HG02885 (cell line): ENCODE measurements at regions not wholly inside any gene's neighbourhood (a gene's known extent, or its start where the extent isn't known, plus 50 kb on each side); places are given as distances from the start of the nearest gene placed in this dataset.

Source experiments
- ATAC-seq: cut with Tn5 transposase; IDR thresholded peaks from one replicate; pipeline ENCODE4 v1.9.1; 2021; ENCODE audit warnings: mild to moderate bottlenecking; ENCODE audit not compliant: unreplicated experiment, poor library complexity

DNA sequence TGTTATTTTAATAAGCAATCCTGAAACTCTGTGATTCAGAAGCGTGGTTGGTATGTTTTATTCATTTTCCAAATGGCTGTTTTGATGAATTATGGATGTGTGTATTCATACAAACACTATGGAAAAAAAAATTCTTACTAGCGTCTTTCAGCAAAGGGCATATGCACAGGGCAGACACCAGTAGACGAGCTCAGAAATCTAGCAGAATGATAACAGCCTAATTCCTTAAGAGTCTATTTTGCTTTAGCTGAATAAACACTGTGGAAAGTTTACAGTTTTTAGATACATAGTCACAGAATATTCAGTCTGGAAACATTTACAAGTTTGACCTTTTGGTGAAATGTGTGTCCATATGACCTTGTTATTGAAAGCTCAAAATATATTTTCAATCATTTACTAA, 418.8 kb upstream of the LUZP2 start:
- no peak for ATAC-seq

DNA sequence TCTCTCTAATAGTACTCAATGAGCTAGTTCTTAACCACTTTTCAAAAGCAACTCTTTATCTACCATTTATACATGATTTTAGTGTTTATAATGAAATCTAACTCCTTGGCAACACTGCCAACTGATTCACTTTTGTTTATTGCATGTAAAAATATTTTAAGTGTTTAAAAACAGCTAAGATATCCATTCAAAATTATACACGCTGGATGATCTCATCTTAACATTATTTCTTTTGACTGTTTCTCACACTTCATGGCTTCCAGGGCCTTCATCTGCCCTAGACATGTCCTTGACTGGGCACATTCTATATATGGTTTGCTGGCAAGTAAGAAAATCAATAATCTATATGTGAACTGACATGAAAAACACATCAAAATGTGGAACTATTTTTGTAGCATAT, 414.6 kb upstream of the LUZP2 start:
- no peak for ATAC-seq

DNA sequence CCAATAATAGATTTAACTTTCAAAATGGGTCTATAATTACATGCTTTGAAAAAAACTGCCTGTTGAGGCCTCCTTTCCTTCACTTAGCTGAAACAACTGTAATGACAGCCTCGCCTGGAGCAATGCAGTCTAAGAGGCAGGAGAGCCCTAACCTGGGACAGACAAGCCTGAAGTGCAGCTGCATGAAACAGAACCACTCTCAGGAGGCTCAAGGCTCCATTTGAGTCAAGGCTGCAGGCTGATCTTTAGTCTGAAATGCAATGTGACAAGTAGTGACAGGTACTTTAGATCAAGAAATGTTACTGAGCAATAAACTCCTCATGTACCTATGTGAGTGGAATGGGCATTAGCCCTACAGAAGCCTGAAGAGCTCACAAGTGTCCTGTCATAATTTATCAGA, 414.0 kb upstream of the LUZP2 start:
- no peak for ATAC-seq

DNA sequence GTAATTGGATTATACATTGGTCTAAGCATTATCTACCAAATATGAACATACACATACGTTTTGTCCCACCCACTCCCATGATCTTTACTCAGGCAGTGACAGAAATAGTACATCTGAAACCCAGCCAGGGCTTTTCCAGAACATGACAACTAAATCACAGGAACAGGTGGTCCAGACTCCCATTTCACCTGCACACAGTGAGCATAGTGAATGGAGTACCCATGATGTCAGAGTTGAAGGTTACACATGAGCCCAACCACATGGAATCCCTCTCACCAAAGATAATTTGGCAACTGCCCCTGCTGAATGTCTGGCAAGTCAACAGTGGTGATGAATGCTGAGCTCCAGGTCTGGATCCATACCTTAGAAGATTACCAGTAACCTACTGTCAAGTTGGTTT, 411.9 kb upstream of the LUZP2 start:
- no peak for ATAC-seq

DNA sequence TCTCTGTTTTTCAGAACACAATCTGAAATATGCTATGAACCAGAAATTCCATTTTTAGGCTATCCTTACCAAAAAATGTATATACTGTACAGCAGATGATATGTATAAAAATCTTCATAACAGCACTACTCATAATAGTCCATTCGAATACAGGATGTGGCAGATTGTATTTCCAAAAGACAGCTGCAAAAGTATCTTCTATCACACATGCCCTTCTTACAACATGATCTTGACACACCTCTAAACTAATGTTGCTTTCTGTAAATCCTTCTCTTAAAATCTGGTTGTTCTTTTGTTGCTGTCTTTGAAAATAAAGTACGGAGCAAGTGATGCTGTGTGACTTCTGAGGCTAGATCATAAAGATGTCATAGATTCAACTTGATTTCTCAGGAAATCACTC, 409.9 kb upstream of the LUZP2 start:
- ATAC-seq = no peak

DNA sequence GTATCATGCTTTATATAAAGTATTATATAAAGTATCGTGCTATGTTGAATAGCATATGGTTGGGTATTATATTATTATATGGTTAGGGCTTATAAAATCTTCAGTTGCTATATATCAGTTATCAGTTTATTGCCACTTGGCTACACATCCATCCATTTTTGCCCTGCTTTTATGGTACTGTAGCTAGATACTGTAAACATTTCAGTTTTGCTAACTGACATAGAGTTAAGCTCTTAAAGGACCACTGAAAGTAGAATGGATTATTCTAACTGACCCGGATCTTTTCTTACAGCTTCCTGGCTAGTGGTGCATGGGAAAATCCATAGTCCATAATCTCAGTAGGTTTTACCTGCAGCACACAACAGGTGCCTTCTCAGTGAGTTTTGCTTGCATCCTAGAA, 405.3 kb upstream of the LUZP2 start:
- no peak for ATAC-seq

DNA sequence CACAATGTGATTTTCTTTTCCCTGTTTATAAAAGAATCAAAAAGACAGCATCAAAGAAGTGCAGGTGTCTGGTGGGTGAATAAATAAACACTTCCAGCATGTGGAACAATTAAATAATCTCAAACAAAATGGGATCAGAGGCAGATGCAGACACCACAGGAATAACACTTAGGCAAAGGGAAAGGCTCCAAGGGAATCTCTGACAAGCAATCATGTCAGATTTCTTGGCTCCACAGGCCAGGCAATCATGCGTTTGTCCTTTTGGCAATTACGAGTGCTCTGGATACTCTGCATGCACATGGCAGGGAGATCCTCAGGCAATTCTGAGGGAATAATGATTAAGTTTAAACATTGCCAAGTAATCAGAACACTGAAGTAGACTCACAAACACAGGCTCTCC, 403.5 kb upstream of the LUZP2 start:
- ATAC-seq = no peak

DNA sequence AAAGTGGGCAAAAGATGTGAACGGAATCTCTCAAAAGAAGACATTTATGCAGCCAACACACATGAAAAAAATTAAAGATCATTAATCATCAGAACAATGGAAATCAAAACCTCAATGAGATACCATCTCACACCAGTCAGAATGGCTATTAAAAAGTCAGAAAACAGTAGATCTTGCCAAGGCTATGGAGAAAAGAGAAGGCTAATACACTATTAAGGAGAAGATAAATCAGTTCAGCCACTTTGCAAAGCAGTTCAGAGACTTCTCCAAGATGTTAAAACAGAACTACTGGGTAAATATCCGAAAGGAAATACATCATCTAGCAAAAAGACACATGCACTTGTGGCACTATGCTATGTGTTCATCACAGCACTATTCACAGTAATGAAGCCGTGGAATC, 388.2 kb upstream of the LUZP2 start:
- ATAC-seq = no peak

DNA sequence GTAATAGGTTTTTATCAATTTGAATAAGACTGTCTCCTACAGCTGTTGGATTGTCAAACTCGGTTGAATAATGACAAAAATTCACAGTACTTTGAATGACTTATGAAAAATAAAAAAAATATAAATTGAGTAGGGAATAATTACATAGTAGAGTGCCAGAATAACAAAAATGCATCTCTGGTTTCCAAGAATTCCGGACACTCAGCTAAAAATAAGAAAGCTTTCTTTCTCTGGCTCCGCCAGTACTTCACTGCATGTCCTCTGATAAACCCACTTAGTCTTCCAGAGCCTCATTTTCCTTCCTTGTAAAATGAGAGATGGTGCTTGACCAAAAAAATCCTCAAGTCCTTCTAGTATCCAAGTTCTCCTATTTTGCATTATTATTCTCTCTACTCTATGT, 374.6 kb upstream of the LUZP2 start:
- no peak for ATAC-seq

DNA sequence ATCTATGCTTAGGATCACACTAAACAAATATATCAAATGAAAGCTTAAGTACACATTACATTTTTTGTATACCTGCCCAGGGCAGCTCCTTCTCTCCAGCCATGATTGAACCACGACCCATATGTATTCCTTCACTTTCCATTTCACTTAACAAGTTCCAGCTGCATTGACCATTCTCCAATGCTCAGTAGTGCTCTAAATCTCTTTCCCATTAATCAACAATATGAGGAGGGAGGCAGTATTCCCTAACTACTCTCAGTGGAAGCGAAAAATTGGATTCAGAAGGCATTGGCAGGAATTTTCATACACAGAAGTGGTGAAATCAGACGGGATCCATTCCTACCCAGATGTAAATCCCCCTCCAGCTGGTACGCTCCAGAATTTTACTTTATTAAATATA, 372.0 kb upstream of the LUZP2 start:
- no peak for ATAC-seq

DNA sequence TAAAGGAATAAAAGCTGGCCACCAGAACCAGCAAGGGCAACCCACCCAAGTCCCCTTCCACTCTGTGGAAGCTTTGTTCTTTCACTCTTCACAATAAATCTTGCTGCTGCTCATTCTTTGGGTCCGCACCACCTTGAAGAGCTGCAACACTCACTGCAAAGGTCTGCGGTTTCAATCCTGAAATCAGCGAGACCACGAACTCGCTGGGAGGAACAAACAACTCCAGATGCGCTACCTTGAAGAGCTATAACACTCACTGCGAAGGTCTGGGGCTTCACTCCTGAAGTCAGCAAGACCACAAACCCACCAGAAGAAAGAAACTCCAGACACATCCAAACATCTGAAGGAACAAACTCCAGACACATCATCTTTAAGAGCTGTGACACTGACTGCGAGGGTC, 365.2 kb upstream of the LUZP2 start:
- ATAC-seq = no peak

DNA sequence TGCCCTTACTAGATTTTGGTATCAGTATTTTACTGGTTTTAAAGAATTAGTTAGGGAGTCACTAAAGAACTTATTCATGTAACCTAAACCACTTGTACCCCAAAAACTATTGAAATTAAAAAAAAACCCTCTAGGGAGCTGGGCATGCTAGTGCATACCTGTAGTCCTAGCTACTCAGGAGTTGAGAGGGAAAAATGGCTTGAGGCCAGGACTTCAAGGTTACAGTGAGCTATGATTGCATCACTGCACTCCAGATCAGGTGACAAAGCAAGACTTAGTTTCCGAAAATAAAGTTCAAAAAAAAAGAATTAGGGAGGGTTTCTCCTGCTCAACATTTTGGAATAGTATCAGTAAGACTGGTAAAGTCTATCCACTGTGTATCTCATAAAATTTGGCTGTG, 364.4 kb upstream of the LUZP2 start:
- ATAC-seq = no peak

DNA sequence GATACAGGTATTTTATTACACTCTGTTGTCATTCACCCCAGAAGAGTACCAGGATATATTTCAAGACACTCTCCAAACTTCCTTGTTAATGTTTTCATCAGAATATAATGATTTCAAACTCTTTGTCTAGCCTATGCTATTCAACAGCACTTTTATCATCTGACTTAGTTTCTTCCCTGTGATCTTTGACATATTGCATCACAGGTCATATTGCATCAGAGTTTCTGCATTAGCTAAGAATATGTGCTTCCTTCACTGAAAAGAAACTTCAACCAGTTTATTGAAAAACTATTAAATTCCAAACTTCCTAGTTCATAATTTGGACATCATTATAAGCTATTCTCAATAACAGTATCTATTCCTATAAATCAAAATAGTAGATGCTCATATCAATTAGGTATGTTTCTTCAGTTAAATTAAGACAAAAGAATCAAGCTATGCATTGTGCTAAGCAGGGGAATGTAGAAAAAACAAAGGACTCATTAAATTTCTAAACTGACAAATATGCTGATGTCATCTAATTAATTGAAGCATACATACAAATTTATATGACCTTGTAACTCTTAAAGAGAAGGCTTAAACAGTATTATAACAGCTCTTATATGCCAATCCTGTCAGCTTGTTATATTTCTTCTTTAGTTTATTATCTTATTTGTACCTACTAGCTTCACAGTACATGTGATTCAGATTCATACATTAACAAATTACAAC, 361.8 kb upstream of the LUZP2 start:
- ATAC-seq = no peak

DNA sequence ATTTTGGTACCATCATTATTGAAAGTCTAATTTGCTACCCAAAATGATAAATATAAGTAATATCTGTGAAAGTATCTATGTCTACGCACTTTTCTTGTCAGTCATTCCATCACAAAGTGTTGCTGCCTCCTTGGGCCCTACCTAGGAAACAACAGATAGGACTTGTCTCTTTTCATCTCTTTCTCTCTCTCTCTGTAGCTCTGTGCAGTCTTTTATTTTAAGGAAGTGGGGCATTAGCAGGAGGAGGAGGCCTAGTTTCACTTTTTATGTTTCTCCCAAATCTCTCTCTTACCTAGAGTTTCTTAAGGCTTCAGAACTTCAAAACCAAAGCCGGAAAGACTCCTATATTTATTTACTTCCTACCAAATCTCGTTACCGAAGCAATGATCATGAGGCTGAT, 354.8 kb upstream of the LUZP2 start:
- no peak for ATAC-seq

DNA sequence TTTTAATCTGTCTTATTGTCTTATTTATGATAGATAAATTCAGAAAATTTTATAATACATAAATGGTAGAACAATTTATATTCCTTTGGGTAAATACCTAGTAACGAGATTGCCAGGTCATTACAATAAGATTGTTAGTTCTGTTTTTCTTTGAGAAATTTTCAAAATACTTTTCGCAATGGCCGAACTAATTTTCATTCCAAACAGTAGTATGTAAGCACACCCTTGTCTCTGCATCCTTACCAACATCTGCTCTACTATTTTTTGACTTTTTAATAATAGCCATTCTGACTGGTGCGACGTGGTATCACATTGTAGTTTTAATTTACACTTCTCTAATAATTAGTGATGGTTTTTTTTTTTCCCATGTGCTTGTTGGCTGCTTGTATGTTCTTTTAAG, 351.4 kb upstream of the LUZP2 start:
- no peak for ATAC-seq

DNA sequence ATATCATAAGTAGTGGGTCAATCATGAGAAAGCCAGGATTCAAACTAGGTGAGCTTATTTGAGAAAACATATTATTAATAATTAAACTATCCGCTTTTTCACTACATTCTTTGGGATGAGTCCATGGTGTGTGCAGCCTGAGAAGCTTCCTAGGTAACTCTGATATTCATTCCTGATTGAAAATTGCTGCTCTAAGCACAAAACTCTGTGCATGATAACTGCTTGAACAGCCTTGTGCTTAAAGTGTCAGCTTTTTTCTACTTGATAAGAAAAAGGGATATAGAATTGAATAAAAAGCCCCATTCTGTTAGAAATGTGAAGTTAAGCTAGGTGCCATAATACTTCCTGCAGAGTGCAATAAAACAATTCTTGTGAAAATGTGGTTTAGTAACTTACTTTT, 343.5 kb upstream of the LUZP2 start:
- ATAC-seq = no peak

DNA sequence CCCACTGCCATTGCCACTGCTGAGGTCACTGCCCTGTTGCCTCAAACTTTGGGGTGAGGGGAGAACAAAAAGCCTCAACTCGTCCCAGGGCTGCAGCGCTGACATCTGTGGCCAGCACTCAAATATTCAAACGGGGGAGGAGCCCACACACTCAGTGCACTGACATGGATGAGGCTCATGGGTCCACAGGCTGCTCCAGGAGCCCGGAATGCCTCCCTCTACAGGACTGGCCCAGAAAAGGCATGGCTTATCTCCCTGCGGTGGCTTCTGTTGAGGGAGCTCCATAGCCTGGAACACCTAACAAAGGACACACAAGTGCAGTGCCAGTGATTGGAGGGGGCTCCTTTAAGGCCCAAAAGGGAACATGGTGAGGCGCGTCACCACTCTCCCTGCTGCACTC, 341.1 kb upstream of the LUZP2 start:
- no peak for ATAC-seq

DNA sequence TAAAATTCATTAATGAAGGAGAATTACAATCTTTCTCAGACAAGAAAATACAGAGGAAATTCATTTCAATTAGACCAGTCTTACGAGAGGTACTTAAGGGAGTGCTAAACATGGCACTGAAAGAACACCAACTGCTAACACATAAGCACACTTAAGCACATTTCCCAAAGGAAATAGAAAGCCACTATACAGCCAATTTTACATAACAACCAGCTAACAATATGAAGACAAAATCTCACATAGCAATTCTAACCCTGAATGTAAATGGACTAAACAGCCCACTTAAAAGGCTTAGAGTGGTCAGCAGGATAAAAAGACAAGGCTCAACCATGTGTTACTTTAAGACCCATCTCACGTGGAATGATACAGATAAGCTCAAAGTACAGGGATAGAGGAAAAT, 339.5 kb upstream of the LUZP2 start:
- no peak for ATAC-seq

DNA sequence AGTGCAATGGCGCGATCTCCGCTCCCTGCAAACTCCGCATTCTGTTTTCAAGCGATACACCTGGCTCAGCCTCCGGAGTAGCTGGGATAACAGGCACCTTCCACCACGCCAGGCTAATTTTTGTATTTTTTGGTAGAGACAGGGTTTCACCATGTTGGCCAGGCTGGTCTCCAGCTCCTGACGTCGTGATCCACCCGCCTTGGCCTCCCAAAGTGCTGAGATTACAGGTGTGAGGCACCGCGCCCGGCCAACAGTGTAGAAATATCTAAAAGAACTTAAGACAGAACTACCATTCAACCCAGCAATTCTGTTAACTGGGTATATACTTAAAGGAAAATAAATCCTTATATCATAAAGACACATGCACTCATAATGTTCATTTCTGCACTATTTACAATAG, 335.3 kb upstream of the LUZP2 start:
- ATAC-seq = no peak

DNA sequence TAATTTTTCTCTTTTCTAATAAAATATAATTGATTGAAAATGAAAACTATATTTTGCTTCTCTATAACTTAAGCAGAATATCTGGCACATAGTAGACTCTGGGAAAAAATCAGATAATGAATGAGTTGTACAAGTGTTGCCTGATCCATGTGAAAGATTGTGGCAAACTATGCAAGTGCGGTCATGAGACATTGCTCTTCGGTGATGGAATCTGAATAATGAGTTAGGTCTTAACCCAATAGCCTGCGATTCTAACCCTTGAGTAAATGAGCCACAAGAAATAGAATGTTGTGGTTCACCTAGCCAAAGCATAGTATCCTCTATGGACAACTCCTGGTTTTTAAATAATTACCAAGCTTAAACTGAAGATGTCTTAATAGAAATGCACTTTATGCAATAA, 333.7 kb upstream of the LUZP2 start:
- ATAC-seq = no peak

DNA sequence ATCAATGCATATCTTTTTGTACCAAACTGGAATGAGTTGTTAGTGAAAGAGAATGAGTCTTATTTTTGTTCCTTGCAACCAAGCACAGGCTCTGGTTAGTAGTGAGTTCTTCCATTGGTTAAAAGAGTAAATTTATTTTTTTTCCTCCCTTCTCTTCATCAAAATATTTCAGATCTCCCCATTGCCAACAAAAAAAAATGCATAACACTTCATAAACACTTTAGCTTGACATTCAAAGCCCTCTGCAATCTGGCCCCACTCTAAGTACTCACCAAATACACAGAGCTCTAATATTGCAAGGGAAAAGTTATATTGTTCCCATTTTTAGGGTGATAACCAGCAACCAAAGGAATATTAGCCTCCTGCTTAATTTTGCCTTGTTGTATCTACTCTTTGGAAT, 333.0 kb upstream of the LUZP2 start:
- no peak for ATAC-seq

DNA sequence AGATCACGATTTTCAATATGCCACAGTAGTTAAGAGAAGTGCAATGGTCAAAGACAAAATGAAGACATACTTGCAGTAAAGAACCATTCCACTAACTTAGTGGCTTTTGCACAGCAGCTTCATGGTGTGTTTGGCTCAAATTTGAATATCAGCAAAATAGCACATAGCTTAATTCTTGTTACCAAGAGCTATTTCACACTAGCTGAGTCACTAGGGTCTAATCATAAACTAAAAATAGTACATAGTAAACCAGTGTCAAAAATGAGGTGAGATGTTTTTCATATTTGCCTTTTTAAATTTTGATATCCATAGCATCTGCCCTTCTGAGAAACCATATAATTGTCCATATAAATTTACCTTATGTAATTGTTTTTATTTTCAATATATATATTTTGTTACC, 325.0 kb upstream of the LUZP2 start:
- no peak for ATAC-seq
